A673 (cell line): ENCODE measurements at regions not wholly inside any gene's neighbourhood (a gene's known extent, or its start where the extent isn't known, plus 50 kb on each side); places are given as distances from the start of the nearest gene placed in this dataset.

Experiments used
- EZH2 ChIP-seq: fragments of 200-600 bp; sonication (generic); IDR thresholded peaks from 2 replicates; pipeline ENCODE4 v1.6.1; 2017; ENCODE audit warnings: borderline replicate concordance, low read depth, mild to moderate bottlenecking, mixed read lengths, antibody characterized with exemption, low read length; ENCODE audit not compliant: poor library complexity, severe bottlenecking
- TF ChIP-seq, protein P1 (sequence below): fragments of 300-800, 200-600 bp; sonication (generic); conservative IDR thresholded peaks from 2 replicates; pipeline ENCODE4 v1.5.1; 2017; ENCODE audit warnings: low read depth, mild to moderate bottlenecking, antibody characterized with exemption, low read length, moderate library complexity, mixed read lengths

DNA sequence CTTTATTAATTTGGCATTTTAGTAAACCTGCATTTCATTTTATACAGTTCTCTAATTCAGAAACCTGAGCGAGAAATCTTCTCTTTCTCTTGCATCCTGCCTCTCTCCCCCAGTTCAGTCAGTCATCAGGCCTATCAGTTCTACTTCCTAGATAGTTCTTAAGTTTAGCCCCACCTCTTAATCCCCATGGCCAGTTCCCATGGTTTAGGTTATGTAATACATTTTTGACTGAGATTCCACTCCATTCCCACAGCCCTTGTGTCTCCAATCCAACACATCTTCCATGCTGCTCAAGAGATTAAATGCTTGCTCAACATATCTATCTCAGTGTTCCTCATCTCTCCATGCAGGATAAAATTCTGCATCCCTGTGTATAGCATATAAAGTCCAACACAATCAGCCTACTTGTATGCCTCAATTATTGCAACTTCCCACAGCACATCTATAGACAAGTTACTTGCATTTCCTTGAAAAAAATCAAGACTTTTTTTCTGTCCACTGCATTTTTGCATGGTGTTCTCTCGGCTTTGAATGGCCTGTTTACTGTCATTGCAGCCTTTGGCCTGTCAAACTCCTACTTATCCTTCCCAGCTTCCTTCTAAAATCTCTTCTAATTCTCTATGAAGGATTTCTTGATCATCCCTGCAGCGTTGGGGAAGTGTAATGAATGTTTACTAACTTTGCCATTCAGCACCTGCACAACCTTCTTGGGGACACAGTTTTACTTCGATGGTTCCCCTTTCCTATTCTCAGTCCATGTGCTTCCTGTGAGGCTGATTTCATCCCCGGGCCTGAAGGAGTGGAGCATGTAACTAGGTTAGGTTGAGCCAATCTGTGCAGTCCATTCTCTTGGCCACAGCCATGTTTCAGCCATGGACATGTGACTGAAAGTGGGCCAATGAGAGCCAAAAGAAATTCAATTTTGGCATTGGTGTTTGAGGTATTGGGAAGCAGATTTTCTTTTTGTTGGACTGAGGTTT is 80.8 kb downstream of the DACT1 start:
- TF ChIP-seq, protein P1, sequence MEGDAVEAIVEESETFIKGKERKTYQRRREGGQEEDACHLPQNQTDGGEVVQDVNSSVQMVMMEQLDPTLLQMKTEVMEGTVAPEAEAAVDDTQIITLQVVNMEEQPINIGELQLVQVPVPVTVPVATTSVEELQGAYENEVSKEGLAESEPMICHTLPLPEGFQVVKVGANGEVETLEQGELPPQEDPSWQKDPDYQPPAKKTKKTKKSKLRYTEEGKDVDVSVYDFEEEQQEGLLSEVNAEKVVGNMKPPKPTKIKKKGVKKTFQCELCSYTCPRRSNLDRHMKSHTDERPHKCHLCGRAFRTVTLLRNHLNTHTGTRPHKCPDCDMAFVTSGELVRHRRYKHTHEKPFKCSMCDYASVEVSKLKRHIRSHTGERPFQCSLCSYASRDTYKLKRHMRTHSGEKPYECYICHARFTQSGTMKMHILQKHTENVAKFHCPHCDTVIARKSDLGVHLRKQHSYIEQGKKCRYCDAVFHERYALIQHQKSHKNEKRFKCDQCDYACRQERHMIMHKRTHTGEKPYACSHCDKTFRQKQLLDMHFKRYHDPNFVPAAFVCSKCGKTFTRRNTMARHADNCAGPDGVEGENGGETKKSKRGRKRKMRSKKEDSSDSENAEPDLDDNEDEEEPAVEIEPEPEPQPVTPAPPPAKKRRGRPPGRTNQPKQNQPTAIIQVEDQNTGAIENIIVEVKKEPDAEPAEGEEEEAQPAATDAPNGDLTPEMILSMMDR, result no peak
- TF ChIP-seq EZH2, result no peak
